Stimulated activated effector memory CD8-positive, alpha-beta T cell treated with anti-CD3 and anti-CD28 coated beads, Interleukin-12 subunit alpha, Interleukin-12 subunit beta, amount 100 ng/mL, for 72 hours (primary cell): ENCODE measurements at regions not wholly inside any gene's neighbourhood (a gene's known extent, or its start where the extent isn't known, plus 50 kb on each side); places are given as distances from the start of the nearest gene placed in this dataset.

Source experiments
- ATAC-seq: fragments of 150-1000 bp; cut with Tn5 transposase; 2 replicates; pipeline ENCODE4 v1.10.0; 2021
- DNase-seq, 2 donors: peaks; one replicate each; pipeline ENCODE4 v3.0.0; 2021 to 2022; ENCODE audit warnings: low spot score in 2 of 2
- H3K27ac Mint-ChIP-seq: one replicate; pipeline ENCODE4 v1.8.0; 2022; ENCODE audit warnings: mild to moderate bottlenecking, mixed read lengths
- H3K36me3 Mint-ChIP-seq: one replicate; pipeline ENCODE4 v1.8.0; 2022; ENCODE audit warnings: mild to moderate bottlenecking, mixed read lengths
- H3K4me1 Mint-ChIP-seq: one replicate; pipeline ENCODE4 v1.8.0; 2022; ENCODE audit warnings: mixed read lengths
- H3K4me3 Mint-ChIP-seq: one replicate; pipeline ENCODE4 v1.8.0; 2022; ENCODE audit warnings: mild to moderate bottlenecking, mixed read lengths
- H3K9me3 Mint-ChIP-seq: one replicate; pipeline ENCODE4 v1.8.0; 2022; ENCODE audit warnings: mixed read lengths

- no peak overlapping the region for H3K4me3 Mint-ChIP-seq
- ATAC-seq: no peak
- DNase-seq: no peak
Observed at GRCh38 chr21:16283516-16283915, 553.7 kb downstream of the USP25 start.

DNA sequence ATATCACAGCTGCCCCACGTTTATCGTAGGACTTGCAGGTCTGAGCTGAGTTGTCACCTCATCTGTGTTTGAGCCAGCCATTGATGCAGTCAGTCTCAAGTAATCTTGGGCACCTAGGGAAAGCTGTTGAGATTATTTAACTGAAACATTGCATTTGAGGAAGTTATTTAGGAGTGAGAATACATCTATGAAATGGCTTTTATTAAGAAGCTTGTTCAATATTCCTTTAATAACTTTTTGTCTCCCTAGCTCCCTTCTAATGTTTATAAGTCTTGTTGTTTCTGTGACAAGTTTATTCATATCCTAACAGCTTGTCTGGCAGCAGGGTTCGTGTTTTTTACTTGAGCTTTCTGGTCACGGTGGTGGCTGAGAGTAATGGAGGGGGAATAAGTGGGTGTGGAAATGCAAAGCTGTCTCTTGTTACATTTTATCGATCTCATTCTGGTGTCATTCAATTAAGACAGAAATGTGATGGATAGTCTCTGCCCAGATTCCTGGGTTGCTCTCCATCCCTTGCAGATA is 555.9 kb downstream of the USP25 start:
- Mint-ChIP-seq H3K27ac (no peak overlapping the region), H3K4me1 (no peaks in the 10 kb centered on the region), H3K4me3 (no peak overlapping the region), H3K9me3 (no peaks in the 10 kb centered on the region), H3K36me3 (no peaks in the 10 kb centered on the region)
- DNase-seq: no peak
- no peak for ATAC-seq

More at GRCh38 chr21:16283516-16283915, 553.7 kb downstream of the USP25 start:
- Mint-ChIP-seq H3K36me3 (no peaks in the 10 kb centered on the region), H3K4me1 (no peaks in the 10 kb centered on the region), H3K27ac (no peak overlapping the region), H3K9me3 (no peaks in the 10 kb centered on the region)

GRCh38 chr21:16287046-16287445 is 557.3 kb downstream of the USP25 start:
- Mint-ChIP-seq H3K4me1 (no peaks in the 10 kb centered on the region), H3K4me3 (no peak overlapping the region), H3K9me3 (no peaks in the 10 kb centered on the region), H3K27ac (no peak overlapping the region), H3K36me3 (no peaks in the 10 kb centered on the region)
- no peak for ATAC-seq
- DNase-seq: no peak

DNA sequence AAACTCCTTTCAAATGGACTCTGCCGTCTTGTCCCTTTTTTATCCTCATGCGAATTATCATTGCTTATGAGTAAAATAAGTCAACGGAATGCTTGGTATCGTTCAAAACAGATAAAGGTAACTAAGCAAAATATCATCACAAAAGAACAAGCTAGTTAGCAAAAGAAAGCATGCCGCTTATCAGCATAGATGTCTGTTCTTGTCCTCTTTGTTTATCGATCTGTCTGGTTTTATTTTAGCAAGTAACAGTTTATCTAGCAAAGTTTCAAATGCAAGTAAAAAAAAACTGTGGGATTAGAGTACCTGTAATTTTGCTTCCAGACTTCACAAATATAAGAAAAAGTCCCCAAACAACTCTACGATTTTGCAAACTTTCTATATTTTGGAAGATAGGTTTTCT is 561.5 kb downstream of the USP25 start:
- Mint-ChIP-seq H3K4me1 (no peaks in the 10 kb centered on the region), H3K4me3 (no peak overlapping the region), H3K36me3 (no peaks in the 10 kb centered on the region), H3K9me3 (peaks cover 2% of the 10 kb centered on the region), H3K27ac (no peak overlapping the region)
- no peak for ATAC-seq
- no peak for DNase-seq

GRCh38 chr21:16294128-16294527 is 564.3 kb downstream of the USP25 start:
- DNase-seq: no peak
- Mint-ChIP-seq H3K36me3 (no peaks in the 10 kb centered on the region), H3K9me3 (peaks cover 8% of the 10 kb centered on the region), H3K27ac (no peak overlapping the region), H3K4me1 (no peaks in the 10 kb centered on the region), H3K4me3 (no peak overlapping the region)
- ATAC-seq: no peak

DNA sequence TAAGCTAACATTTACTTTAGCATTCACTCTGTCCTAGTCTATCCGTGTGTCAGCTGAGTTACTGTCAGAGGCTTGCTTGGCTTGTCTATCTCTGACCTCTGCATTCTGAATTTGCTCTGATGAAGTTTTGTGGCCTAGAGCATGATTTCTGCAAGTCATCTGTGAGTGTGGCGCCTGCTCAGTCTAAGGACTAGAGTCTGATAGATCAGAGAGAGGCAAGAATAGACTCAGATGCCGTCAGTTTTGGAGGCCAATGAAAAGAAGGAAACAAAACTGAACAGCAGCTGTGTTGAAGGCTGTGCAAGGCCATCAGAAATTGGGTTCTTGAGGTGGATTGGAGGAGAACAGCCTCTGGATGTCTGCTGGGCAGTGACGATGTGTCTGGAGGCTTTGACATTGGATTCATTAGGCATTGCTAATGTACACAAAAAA is 573.1 kb downstream of the USP25 start:
- DNase-seq (no peak), ATAC-seq (no peak)
- H3K4me1 Mint-ChIP-seq: no peaks in the 10 kb centered on the region
- H3K4me3 Mint-ChIP-seq: no peak overlapping the region
- peaks cover 2% of the 10 kb centered on the region for H3K9me3 Mint-ChIP-seq
- no peaks in the 10 kb centered on the region for H3K36me3 Mint-ChIP-seq
- H3K27ac Mint-ChIP-seq: no peak overlapping the region

- ATAC-seq: no peak
- Mint-ChIP-seq H3K4me3 (no peak overlapping the region), H3K36me3 (no peaks in the 10 kb centered on the region), H3K9me3 (no peaks in the 10 kb centered on the region), H3K4me1 (no peaks in the 10 kb centered on the region), H3K27ac (no peak overlapping the region)
- no peak for DNase-seq
Observed at GRCh38 chr21:16304174-16305095, 574.7 kb downstream of the USP25 start.

GRCh38 chr21:16305686-16306085 is 575.9 kb downstream of the USP25 start:
- Mint-ChIP-seq H3K4me1 (no peaks in the 10 kb centered on the region), H3K36me3 (no peaks in the 10 kb centered on the region), H3K9me3 (no peaks in the 10 kb centered on the region), H3K27ac (no peak overlapping the region), H3K4me3 (no peak overlapping the region)
- ATAC-seq: no peak
- no peak for DNase-seq

DNA sequence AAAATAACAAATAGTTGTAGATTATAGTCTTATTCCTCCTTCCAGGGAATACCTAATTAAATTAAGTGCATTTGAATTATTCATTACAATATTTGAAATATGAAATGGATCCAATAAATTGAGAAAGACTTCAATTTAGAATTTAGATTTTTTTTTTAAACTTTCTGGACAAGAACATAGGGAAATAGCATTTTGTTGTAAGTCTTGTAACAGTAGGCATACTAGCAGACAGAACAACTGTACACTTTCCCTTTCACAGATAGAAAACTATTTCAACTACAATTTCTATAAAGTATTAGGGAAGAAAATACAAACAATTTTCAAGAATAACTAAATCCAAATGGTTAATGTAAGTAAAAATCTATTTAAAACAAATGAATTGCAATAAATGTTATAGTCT is 577.5 kb downstream of the USP25 start:
- no peaks in the 10 kb centered on the region for H3K4me1 Mint-ChIP-seq
- H3K9me3 Mint-ChIP-seq: no peaks in the 10 kb centered on the region
- DNase-seq (no peak), ATAC-seq (no peak)
- no peak overlapping the region for H3K27ac Mint-ChIP-seq
- no peaks in the 10 kb centered on the region for H3K36me3 Mint-ChIP-seq
- no peak overlapping the region for H3K4me3 Mint-ChIP-seq

- H3K4me1 Mint-ChIP-seq: no peaks in the 10 kb centered on the region
- no peak overlapping the region for H3K27ac Mint-ChIP-seq
- DNase-seq (no peak), ATAC-seq (peak; percentile 50)
- no peaks in the 10 kb centered on the region for H3K36me3 Mint-ChIP-seq
- H3K9me3 Mint-ChIP-seq: no peaks in the 10 kb centered on the region
- H3K4me3 Mint-ChIP-seq: no peak overlapping the region
Observed at GRCh38 chr21:16308269-16308668, 578.5 kb downstream of the USP25 start.

- no peaks in the 10 kb centered on the region for H3K9me3 Mint-ChIP-seq
- DNase-seq (no peak), ATAC-seq (no peak)
- no peak overlapping the region for H3K4me3 Mint-ChIP-seq
- no peak overlapping the region for H3K27ac Mint-ChIP-seq
- H3K36me3 Mint-ChIP-seq: no peaks in the 10 kb centered on the region
- no peaks in the 10 kb centered on the region for H3K4me1 Mint-ChIP-seq
Observed at GRCh38 chr21:16309250-16309971, 579.6 kb downstream of the USP25 start.

GRCh38 chr21:16310176-16310575 is 580.4 kb downstream of the USP25 start:
- ATAC-seq: no peak
- H3K36me3 Mint-ChIP-seq: no peaks in the 10 kb centered on the region
- no peaks in the 10 kb centered on the region for H3K4me1 Mint-ChIP-seq
- H3K9me3 Mint-ChIP-seq: no peaks in the 10 kb centered on the region
- no peak overlapping the region for H3K27ac Mint-ChIP-seq
- no peak for DNase-seq
- no peak overlapping the region for H3K4me3 Mint-ChIP-seq

DNA sequence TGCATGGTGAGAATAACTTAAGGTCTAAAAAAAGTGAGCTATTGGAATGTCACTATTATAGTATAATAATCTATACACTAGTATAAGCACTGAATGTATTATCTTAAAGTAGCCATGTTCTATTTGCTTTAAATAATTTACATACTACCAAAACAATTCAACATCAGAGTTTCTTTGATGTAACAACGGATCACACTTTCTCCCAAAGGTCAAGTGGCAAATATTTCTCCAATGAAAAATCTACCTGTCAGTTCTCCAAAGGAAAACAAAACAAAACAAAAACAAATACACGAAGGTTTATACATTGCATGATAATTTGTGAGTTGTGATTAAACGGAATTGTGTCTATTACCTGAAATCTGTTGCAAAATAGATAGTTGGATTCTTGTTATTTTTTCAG is 581.4 kb downstream of the USP25 start:
- DNase-seq (no peak), ATAC-seq (no peak)
- no peaks in the 10 kb centered on the region for H3K36me3 Mint-ChIP-seq
- no peak overlapping the region for H3K4me3 Mint-ChIP-seq
- no peaks in the 10 kb centered on the region for H3K4me1 Mint-ChIP-seq
- no peak overlapping the region for H3K27ac Mint-ChIP-seq
- no peaks in the 10 kb centered on the region for H3K9me3 Mint-ChIP-seq

- H3K27ac Mint-ChIP-seq: no peak overlapping the region
- no peak overlapping the region for H3K4me3 Mint-ChIP-seq
- H3K9me3 Mint-ChIP-seq: no peaks in the 10 kb centered on the region
- DNase-seq (no peak), ATAC-seq (no peak)
- no peaks in the 10 kb centered on the region for H3K4me1 Mint-ChIP-seq
- no peaks in the 10 kb centered on the region for H3K36me3 Mint-ChIP-seq
Observed at GRCh38 chr21:16312321-16312720, 582.5 kb downstream of the USP25 start.

GRCh38 chr21:16315223-16315622 is 585.4 kb downstream of the USP25 start:
- Mint-ChIP-seq H3K4me3 (no peak overlapping the region), H3K4me1 (no peaks in the 10 kb centered on the region), H3K36me3 (no peaks in the 10 kb centered on the region), H3K27ac (no peak overlapping the region), H3K9me3 (no peaks in the 10 kb centered on the region)
- no peak for DNase-seq
- ATAC-seq: no peak
